ENCODE measurements at regions not wholly inside any gene's neighbourhood (a gene's known extent, or its start where the extent isn't known, plus 50 kb on each side); places are given as distances from the start of the nearest gene placed in this dataset.

DNA sequence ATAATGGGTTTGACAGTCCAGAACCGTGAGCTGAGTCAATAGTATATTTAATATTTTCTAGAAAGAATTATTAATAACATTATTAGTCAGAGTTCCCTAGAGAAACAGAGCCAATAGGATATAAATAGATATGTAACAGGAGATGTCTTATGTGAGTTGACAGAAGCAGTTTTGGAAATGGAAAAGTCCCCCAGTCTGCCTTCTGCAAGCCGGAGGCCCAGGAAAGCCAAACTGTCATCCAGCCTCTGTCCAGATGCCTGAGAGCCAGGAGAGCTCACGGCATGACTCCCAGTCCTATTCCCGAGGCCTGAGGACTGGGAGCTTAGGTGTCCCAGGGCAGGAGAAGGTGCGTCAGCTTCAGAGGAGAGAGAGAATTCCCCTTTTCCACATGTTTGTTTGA is 286.4 kb upstream of the ADARB2 start:
- DNase-seq (ENCODE audit: low read depth in 2 of 2), result no peak

DNA sequence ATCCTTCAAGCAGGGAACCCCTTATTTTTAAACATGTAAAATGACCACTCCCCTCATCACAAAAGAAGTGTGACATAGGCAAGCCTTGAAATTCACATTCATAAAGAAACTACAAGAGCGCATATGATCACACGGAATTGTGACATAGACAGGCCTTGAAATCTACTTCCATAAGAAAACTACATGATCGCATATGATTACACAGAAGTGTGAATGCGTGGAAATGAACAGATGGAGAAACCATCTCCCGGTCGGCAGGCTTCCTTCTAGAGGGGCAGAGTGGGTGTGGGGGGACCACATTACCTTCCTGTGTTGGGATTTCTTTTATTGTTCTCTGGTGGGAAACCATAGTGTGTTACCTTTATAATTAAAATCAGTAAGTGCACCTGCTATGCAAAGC is 285.1 kb upstream of the ADARB2 start:
- no peak for DNase-seq (ENCODE audit: low read depth in 2 of 2)

GRCh38 chr10:2020836-2021235 is 283.5 kb upstream of the ADARB2 start:
- no peak for DNase-seq (ENCODE audit: low read depth in 2 of 2)

DNA sequence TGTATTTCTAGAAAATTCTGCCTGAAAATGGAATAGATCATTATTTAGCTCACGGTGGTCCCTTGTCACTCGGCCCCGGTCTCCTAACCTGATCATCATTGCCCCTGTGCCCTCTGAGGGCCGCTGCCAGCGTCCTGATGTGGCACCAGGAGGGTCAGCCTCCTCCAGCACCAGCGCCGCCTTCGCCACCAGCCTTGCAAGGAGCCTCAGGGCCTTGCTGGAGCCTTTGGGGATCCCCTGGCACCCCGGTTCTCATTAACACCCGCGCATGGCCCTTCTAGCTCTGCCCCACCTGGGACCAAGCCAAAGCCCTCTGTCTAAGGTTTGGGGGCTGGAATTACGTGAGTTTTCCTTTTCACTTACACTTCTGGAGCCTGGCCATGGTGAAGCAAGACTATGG is 282.5 kb upstream of the ADARB2 start:
- no peak for DNase-seq (ENCODE audit: low read depth in 2 of 2)

GRCh38 chr10:2019281-2019680 is 282.0 kb upstream of the ADARB2 start:
- no peak for DNase-seq (ENCODE audit: low read depth in 2 of 2)

DNA sequence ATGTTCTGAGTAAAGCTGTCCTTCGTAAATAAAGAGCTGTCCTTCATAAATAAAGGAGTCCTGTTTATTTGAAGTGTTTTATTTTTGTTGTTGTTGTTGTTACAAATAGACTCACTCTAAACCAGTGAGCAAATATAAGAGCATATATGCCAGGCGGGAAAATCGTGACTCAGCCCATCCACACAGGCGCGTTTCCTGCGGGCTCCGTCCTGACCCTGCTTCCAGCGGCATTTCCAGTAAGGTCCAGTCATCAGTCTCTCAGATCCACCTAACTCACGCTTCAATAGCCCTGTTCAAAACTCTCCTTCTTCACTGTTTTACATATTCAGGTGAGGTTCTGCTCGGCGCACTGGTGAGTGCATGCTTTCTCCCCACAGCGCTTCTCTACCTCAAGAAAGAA is 277.2 kb upstream of the ADARB2 start:
- no peak for DNase-seq (ENCODE audit: low read depth in 2 of 2)

DNA sequence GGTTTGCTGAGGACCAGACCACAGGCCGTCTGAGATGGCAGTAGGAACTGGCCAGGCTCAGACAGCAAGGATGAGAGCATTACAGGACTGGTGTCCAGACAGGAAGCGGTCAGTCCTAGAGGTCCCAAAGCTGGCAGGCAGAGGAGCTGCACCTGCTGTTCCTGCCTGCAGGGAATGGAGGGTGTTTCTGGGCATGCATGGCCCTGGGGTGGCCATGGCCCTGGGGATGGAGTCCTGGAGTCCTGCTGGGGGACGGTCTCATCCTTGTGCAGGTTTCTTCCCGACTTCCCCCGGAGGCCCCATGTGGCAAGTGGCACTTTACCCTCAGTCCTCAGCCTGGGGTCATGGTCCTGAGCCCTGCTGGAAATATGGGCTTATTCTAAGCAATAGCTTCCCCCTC is 274.9 kb upstream of the ADARB2 start:
- no peak for DNase-seq (ENCODE audit: low read depth in 2 of 2)

- DNase-seq (ENCODE audit: low read depth in 2 of 2), result no peak
These were observed 273.9 kb upstream of the ADARB2 start for GRCh38 chr10:2011106-2011716.

GRCh38 chr10:2005546-2005945 is 268.2 kb upstream of the ADARB2 start:
- no peak for DNase-seq (ENCODE audit: low read depth in 2 of 2)

DNA sequence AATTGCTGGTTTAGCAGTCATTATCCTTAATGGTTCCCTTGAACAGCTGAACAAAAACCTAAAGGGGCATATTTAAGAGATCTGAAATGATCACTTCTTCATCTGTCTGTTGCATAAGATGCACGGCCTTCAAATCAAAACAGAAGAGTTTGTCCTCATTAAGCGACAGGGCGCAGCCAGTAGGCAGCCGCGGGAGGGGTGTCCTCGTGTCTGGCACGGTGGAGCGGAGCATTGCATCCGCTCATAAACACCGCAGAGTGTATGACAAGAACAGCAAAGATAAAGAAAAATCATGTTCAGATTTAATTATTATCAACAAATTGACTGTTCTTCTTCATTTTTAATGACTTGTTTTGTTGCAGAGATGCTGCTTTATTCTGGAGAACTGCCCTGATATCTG is 255.6 kb upstream of the ADARB2 start:
- DNase-seq (ENCODE audit: low read depth in 2 of 2), result no peak

- DNase-seq (ENCODE audit: low read depth in 2 of 2), result no peak
These were observed 251.8 kb upstream of the ADARB2 start for GRCh38 chr10:1989090-1989489.

DNA sequence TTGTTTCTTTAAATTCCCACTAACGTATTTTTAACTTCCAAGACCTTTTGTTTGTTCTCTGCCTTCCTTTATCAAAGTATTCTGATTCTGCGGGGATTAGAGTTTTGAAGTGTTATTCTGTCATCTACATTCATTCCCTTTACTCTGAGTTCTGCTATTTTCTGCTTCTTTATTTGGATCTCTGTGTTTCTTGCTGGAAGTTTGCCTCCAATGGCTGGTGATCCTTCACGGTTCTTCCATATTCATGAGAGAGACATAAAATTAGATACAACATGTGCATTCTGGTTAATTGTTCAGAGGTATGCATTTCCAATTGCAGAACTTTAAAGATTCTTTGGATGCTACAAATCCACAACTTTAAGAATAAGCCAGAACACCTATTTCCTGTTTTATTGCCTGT is 244.7 kb upstream of the ADARB2 start:
- DNase-seq (ENCODE audit: low read depth in 2 of 2), result no peak

- no peak for DNase-seq (ENCODE audit: low read depth in 2 of 2)
These were observed 243.1 kb upstream of the ADARB2 start for GRCh38 chr10:1980459-1980858.

GRCh38 chr10:1978584-1978983 is 241.3 kb upstream of the ADARB2 start:
- DNase-seq (ENCODE audit: low read depth in 2 of 2), result no peak

DNA sequence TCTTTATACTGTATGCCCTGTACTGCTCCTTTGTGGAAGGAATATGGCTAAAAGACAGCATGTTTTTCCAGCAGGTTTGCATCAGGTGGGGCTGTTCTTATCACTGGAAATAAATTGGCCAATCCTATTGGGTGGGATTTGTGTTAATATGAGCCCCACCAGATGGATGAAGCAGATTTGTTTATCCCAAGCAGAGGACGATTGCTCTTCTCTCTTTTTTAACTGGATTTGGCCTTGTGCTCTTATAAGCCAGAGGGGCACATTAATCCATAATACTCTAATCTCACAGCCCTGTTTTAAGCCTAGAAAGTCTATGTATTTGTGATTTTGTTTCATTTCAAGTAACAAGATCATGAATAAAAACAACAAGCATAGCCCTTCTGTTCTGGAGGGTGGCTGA is 240.1 kb upstream of the ADARB2 start:
- DNase-seq (ENCODE audit: low read depth in 2 of 2), result no peak

GRCh38 chr10:1972406-1972805 is 235.1 kb upstream of the ADARB2 start:
- DNase-seq (ENCODE audit: low read depth in 2 of 2), result no peak

- DNase-seq (ENCODE audit: low read depth in 2 of 2), result no peak
These were observed 231.1 kb upstream of the ADARB2 start for GRCh38 chr10:1968257-1969033.

DNA sequence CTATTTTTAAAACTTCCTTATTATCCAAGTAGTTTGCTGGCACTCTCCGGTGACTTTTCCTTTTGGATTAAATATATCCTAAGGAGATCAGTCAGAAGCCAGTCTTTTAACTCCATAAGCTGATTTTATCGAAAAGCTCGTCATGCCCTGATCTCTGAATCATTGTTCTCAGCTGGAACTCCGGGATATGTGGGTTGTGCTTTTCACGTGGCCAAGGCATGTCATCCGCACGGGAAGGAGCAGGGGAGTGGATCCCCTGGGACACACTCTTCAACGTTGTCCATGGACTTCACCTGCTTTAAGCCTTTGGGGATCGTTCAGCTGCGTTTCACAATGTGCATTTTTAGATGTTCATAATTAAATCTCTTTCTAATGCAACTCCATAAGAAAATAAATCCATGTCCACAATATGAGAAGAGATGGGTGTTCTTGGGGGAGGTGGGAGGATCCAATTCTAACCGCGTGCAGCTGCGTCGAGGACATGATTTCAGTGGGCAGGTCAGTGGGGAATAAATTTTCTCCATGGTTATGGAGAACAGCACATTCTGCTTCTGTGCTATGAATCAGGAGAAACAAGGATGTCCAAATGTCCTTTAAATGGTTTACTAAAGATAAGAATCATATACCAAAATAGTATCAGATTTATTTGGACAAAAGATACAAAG is 229.5 kb upstream of the ADARB2 start:
- no peak for DNase-seq (ENCODE audit: low read depth in 2 of 2)

DNA sequence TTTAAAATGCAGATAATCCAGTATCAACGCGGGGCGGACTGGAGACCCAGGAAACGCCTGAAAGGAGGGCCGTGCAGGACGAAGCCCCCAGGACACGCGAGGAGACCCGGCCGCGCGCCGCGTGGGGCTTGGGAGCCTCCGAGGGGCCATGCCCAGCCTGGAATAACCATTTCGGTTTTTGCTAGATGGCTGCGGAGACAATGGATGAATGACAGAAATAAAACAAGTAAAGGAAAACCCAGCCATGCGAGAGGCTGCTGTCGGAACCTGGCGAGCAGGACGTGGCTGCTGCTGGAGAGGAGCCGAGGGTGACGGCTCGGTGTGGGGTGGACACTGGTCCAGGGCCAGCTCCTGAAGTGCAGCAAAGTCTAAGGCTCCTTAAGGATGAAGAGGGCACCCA is 227.2 kb upstream of the ADARB2 start:
- no peak for DNase-seq (ENCODE audit: low read depth in 2 of 2)

- DNase-seq (ENCODE audit: low read depth in 2 of 2), result no peak
These were observed 226.0 kb upstream of the ADARB2 start for GRCh38 chr10:1963341-1963740.

GRCh38 chr10:1961989-1962388 is 224.7 kb upstream of the ADARB2 start:
- no peak for DNase-seq (ENCODE audit: low read depth in 2 of 2)

DNA sequence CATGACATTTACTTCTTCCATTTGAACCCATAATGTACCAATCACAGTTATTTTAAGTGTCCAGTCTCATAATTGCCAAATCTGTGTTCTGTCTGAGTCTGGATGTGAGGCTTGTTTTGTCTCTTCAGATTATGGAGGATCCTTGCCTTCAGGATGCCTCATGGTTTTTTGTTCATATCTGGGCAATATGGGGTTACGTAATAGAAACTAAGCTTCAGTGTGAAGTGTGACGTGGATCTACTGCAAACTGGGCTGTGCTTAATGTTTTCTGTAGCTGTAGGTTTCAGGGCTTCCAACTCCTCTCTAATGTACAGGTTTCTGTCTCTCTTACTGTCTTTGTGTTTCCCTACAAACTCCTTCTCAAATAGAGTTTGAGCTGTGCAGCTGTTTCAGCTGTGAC is 223.7 kb upstream of the ADARB2 start:
- DNase-seq (ENCODE audit: low read depth in 2 of 2), result no peak

GRCh38 chr10:1957057-1957456 is 219.7 kb upstream of the ADARB2 start:
- DNase-seq (ENCODE audit: low read depth in 2 of 2), result no peak

Measured in stimulated activated CD4-positive, alpha-beta T cell treated with anti-CD3 and anti-CD28 coated beads, Interleukin-4, amount 100 ng/mL, for 48 hours (primary cell).